ENCODE measurements at regions not wholly inside any gene's neighbourhood (a gene's known extent, or its start where the extent isn't known, plus 50 kb on each side); places are given as distances from the start of the nearest gene placed in this dataset.

DNA sequence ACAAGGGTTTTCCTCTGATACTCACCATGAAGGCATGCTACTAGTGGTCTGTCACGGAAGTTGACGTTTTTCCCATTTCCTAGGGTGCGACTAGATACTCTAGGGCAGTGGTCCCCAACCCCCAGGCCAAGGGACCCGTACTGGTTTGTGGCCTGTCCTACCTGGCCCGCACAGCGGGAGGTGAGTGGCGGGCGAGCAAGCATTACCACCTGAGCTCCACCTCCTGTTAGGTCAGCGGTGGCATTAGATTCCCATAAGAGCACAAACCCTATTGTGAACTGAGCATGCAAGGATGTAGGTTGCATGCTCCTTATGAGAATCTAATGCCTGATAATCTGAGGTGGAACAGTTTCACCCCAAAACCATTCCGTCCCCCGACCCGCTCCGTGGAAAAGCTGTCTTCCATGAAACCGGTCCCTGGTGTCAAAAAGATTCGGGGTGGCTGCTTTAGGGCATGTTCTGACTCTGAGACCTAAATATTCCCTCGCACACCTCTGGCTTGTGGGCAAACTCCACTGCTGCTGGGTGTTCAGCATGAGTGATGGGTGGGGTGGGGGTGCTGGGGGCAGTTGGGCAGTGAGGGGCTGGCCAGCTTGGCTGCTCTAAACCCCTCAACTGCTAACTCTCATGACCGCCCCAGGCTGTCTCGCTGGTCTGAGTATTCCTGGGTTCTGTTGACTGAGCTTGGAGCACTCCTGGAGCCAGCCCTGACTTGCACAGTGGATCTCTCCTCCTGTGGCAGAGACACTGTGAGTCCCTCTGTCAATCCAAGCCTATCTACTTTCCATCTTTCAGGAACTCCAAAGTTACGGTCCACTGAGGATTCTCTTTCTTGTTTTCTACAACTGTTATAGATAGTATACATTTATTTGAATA lies 78.3 kb upstream of the NEK6 start:
- TF ChIP-seq POLR2AphosphoS5 (IDR thresholded peaks at IDR 0.05; ENCODE audit: low read depth, low read length) (no peak), SIN3A (IDR thresholded peaks at IDR 0.05; ENCODE audit: borderline replicate concordance, insufficient read depth, low read length) (no peak)
